ENCODE measurements at regions not wholly inside any gene's neighbourhood (a gene's known extent, or its start where the extent isn't known, plus 50 kb on each side); places are given as distances from the start of the nearest gene placed in this dataset.

DNA sequence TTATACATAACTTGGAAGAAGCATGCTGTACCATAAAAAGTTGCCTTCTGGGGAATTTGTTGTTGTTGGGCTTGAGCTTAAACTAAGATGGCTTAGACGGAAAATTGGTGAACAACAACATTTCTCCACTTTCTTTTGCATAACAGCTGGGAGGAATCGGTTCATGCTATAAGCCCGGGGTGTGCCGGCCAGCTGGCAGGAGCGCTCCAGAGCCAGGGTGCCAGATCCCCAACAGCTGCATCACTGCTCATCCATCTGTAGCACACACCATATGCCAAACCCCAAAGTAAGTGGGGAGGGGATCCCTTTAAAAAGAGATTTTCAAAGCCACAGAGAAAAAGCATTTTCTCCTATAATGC, 419.5 kb upstream of the ARGLU1 start:
- no peak for DNase-seq

DNA sequence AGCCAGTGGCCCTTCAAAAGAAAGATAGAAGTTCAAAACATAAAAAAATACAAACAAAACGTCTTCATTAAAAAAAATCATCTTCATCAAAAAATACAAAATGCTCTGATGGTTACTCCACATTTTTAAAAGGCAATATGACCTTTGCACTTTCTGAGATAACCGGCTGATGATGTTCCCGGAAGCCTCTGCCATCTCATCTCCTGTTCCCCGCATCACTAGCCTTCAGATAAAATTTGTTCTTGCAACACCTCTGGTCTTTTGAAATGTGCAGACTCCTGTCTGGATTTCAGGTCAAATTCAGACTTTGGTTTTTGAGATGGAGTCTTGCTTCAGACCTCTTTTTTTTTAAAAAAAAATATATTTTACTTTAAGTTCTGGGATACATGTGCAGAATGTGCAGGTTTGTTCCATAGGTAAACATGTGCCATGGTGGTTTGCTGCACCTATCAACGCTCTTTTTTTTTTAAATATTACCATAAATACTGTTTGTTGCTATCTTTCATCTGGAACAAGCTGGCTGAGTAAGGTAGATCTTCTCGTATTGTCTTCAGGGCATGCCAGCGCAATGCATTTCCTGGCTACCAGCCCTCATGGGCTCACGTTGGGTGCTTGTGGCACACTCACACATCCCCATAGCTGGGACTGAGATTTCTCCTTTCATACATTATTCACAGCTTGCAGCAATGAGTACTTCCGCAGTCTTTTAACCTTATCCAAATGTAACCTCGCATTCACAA, 418.9 kb upstream of the ARGLU1 start:
- DNase-seq = no peak

DNA sequence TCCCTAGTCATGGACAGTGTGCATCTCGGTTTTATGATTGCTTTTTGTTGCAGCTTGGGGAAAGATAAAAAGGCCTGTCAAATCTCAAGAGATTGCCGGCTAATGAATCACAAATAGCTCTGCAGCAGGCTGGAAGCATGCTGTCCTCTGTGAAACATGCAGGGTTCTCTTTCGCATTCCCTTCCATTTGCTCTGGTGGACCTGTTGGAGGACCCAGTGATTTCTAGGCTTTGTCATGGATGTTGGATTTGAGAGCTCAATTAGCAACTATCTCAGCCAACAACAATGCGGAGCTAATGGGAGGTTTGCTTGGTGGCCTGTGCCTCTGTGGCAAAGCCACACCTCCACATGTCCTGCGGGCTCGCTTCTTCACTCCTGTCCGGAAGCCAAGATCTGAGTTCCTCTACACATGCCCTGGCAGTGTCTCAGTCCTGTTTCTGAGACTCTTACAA, 418.1 kb upstream of the ARGLU1 start:
- DNase-seq = no peak

DNA sequence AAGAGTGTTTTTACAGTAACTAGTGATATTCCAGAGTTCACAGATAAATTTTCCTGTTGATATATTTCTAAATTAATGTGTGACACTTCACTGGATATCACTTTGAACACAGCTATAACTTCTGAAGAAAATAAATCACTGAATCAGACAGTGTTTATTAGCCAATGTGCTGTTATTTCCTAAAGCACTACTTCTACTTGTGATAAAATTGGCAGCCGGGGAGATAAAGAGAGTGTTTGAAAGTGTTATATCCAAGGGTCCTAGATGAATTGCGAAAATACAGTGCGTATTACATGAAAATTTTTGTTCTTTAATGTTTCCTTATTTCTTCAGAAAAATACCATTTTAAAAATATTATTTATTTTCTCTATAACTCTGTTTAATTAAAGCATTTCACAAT, 417.5 kb upstream of the ARGLU1 start:
- DNase-seq = no peak

DNA sequence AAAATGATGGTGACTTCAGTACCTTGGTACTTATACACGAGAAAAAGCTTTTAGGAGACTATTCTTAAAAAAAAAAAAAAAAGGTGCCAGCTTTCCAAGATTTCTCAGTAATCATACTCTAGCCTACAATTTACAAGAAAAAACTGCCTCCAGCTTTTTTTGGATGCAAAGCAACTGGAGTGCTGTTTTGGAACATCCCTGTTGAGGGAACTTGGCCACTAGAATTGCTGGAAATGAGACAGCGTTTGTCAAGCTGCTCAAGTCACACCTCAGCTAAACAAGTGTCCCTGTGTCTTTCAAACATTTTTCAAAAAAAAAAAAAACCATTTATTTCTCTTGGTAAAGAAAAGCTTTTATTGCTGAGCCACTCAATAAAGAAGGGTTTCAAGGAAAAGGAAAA, 413.1 kb upstream of the ARGLU1 start:
- DNase-seq = no peak

DNA sequence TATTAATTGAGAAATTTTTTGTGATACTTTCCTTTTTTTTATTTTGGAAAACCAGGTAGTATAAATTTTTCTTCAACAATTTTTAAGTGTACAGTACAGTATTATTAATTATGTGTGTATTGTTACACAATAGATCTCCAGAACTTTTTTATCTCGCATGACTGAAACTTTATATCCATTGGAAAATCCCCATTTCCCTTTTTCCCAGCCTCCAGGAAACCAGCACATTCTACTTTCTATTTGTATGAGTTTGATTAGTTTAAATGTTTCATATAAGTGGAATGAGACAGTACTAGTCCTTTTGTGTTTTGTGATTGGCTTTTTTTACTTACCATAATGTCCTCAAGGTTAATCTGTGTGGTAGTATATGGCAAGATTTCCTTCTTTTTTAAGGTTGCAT, 399.5 kb upstream of the ARGLU1 start:
- DNase-seq = no peak

DNA sequence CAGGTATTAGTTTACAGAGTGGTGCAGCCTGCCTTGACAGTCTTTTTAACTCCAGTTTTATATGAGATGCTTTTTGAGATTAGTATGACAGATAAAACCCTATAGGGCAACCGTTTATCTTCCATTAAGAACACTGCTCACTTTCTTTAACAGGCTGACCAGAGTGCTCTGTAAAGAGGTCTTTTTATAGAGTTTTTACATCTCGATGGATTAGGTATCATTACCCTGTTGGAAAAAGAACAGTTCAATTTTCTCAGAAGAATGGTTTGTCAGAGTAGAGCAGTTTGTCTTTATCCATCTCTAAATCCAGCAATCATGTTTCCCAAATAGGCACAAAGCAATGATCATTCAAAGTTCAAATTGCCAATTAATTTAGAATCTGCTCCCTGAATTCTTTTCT, 395.2 kb upstream of the ARGLU1 start:
- no peak for DNase-seq

DNA sequence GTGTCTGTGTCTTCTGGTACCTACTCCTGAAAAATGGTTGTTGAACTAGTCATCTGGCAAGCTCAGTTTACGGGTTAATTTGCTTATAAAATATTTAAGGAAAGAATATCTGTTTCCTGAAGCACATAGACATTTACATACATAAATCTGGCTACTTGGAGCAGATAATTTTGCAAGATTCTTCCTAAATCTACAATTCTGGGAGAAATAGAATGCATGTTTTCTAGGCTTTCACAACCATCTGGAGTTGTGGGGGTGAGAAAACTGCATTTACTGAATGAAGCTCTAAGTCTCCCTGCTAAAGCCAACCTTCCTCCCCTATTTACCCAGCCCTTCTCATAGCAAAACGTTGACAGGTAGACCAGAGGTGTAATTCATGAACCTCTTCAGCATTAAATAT, 393.7 kb upstream of the ARGLU1 start:
- DNase-seq = no peak

DNA sequence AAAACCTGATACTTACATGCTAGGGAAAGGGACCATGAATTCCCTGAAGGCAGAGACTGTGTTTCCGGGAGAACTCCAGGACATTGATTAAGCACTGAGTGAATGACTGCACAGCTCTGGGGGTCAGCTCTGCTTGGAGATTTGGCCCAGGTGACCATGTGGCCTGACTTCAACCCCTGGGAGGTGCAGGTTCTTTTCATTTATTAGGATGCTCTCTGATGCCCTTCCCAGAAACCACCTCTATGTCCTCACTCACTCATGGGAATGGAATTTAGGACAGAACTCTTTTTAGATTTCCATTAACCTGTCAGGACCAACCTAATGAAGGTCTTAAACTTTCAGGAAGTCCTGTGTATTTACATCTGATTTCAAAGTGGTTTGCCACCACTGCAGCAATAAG, 393.3 kb upstream of the ARGLU1 start:
- DNase-seq = no peak

DNA sequence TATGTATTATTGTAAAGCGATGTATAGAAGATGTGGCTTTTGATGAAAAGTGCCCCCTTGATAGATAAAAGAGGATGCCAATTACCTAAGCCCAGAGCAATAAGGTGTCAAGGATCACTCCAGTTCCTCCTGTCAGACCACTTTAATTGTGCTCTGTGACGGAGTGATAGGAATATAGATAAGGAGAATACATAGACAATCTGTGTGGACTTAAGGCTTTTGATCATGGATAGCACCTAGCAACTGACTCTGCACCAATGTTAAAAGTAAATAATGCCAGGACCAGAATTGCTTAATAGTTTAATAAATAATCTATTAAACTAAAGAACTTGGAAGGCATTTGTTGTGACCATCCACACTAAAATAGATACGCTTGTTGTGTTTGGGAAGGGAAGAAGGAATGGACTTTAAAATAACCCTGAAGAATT, 390.7 kb upstream of the ARGLU1 start:
- no peak for DNase-seq

DNA sequence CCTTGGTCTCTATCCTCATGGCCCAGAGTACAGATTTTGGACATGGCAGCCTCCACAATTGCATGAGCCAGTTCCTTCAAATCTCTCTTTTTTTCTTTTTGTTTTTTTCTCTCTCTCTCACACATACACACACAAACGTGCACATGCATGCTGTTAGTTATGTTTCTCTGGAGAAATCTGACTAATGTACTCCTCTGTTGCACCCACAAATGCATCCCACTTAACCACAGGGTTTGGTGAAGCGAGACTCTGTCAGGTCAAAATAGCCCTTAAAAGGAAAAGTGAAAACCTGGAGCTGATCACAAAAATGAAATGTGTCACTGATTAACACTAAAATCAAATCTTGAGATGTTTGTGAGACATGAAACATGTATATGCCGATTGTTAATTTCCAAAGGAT, 374.6 kb upstream of the ARGLU1 start:
- DNase-seq = no peak

DNA sequence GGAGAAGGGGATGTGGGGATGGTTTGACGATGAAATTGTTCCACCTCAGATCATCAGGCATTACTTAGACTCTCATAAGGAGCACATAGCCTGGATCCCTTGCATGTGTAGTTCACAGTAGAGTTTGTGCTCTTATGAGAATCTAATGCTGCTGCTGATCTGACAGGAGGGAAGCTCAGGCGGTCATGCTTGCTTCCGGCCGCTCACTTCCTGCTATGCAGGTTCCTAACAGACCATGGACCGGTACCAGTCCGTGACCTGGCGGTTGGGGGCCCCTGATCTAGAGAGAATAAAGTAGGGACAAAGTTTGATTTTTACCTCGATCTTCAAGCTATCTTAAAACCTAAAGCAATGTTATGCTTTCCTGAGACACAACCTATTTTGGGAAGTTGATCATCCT, 373.8 kb upstream of the ARGLU1 start:
- no peak for DNase-seq

DNA sequence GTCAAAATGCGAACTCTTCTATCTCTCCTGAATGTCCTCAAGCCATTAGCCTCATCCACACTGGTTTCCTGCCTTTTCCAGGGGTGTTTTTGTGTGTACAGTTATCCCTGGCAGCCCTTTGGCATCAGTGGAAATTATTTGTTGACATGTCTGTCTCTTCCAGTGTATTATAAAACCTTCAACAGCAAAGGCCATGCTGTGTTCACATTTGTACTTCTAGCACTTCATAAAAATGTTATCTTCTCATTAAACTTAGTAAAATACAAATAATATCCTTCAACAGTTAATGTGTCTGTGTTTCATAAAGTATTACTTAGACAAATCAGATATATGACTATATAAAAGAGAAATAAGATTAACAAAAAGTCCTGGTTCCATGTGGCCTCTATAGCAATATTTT, 359.5 kb upstream of the ARGLU1 start:
- DNase-seq = no peak

DNA sequence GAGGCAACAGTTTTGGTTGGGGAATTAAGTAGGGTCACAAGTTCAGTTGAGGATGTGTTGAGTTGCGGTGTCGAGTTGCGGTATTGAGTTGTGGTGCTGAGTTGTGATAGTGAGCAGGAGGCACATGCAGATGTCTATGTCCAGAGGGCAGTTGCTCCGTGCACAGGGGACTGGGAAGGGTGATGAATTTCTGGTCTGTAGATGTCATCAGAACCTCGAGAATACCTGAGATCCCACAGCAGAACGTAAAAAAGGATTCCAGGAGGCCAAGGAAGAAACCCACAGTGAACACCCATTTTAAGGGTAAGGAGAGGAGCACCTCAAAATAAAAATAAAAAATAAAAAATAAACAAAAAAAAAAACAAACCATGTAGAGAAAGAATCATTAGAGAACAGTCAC, 354.4 kb upstream of the ARGLU1 start:
- no peak for DNase-seq

DNA sequence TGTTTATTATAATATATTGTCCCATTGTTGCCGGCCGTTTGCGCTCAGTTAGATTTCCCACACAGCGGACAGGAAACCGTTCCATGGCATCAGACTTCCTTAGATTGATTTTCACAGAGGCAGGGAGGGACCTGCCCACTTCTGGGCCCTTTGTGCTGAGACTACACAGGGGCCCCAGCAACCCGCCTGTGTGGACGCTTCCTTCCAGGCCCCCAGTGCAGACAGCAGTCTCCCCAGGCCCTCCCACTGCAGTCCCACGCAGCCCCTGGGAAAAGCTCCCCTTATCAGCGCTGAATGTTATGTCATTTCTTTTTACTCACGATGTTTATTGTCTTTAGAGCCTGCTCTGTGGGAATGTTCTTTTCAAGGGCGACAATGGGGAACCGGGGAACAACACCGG, 351.7 kb upstream of the ARGLU1 start:
- DNase-seq = no peak

DNA sequence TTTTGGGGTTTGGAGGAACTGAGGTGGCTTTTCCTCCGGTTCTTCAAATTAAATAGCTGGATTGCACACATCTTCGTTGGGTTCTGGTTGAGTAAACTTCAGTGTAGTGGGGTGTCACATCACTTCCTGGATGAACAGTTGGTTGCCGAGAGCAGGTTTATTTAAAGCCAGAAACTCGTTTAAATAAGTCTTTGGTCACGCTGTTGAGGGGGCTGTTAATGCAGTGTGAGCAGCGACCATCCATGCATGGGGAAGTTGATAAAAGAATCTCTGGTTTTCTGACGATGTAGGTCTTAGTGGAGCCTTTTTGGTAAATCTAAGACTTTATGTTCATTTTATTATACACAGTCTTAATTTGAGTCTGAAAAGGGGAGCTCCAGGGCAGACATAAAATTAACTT, 351.2 kb upstream of the ARGLU1 start:
- DNase-seq = no peak

DNA sequence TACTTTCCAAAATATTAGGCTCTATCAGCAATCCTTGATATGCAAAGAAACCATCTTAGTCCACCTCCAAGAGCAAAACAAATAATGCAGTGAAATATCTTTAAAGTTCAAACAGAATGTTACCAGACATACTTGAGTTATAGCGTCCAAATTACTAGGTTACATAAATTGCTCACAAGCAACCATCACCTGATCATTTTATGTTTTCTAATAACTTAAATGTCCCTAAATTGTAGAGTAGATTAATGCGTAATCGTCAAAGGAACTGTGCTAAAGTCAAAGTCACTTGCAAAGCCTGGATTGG, 350.6 kb upstream of the ARGLU1 start:
- DNase-seq = no peak

DNA sequence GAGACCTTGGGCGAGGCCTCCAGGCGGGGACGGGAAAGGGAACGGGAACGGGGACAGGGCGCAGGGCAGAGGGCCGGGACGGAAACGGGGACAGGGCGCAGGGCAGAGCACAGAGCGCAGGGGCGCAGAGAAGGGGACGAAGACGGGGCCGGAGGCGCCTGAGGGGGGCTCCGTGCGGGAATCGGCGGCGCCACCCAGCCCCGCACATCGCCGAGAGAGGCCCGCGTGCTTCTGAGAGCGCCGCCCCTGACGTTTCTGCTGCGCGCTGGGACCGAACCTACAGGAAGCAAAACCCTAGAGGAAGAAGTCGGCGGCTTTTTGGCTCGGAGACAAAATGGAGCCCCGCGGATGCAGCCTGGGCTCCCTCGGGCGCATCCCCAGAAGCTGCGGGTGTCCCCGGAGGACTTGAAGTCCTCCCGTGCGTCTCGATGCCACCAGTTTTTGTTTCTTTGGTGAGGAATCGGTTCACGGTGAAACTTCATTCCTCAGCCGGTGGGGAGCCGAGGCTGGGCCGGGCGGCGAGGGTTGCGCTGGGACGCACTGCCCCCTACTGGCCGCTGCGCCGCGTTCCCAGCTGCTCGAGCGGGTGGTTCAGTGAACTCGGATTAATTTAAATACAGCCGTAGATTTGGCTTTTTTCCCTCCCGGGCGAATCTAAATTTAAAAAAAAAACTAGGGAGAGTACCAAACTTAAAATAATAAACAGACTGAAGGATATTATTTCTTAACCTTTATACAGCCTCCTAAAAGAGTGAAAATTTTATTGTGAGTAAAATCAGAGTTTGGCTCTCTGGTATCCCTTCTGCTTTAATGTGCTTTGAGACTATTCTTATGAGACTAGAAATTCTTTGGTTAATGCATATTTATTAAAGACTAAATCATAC, 350.0 kb upstream of the ARGLU1 start:
- DNase-seq = peak; percentile 50

DNA sequence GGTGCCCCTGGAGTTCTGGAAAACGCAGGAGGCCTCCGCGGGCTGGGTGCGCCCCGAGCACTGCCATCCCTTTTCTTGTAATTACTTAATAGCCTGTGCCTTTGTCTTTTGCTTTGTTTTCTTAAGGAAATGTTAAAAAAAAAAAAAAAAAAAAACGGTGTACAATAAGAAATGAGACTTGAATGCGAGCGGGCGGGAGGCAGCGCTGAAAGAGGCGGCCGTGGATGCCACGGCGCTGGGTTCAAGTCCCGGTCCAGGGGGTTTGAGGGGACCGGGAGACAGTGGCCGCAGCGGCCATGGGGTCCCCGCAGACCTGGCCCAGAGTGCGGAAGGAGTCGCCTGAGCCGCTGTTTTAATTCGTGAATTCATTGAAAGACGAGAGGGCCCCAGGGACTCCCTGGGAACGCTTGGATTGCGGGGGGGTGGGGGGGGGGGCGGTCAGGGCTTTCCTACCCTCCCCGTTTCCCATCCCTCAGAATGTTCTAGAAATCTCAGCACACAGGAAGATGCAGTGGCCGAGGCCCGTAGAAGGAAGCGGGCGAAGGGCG, 349.2 kb upstream of the ARGLU1 start:
- no peak for DNase-seq

DNA sequence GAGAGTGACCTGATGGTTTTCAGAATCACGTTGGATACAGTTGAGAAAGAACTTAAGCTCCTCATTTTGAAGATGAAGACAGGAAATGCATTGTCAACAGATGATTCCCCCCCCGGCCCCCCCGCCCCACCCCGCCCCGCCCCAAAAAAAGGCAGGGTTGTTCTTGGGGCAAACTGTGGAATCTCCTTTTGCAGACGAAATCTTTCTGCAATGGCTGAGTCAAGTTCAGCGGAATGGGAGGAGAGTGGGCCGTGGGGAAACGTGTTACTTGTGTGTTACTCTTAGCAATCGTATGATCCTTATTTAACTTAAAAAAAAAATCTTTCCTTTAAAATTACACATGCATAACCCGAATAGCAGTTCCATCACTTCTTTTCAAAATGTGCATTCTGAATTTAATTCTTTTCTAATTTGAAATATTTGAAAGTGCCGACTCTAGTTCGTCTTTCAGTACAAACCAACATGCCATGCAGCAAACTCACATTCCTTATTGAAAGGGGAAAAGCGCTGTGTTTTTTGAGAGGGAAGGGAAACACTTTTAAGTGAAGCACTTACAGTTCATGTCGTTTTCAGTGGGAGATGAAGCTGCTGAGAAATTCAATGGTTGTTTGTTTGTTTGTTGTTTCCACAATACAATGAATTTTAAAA, 348.5 kb upstream of the ARGLU1 start:
- DNase-seq = no peak

DNA sequence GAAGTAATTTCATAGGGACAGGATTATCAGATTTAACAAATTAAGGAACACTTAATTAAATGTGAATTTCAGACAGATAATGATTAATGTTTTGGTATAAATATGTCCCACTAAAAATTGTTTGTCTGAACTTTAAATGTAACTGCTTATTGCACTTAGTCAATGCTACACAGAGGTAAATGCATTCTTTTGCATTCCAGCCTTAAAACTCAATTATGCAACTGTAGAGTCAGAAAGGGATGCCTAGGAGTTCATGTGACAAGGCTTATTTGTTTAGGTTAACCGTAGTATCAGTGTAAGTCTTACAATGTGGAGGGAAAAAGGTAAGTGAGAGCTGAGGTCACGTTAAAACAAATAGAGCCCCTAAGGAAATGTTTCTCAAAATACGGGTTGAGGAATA, 347.2 kb upstream of the ARGLU1 start:
- DNase-seq = no peak

DNA sequence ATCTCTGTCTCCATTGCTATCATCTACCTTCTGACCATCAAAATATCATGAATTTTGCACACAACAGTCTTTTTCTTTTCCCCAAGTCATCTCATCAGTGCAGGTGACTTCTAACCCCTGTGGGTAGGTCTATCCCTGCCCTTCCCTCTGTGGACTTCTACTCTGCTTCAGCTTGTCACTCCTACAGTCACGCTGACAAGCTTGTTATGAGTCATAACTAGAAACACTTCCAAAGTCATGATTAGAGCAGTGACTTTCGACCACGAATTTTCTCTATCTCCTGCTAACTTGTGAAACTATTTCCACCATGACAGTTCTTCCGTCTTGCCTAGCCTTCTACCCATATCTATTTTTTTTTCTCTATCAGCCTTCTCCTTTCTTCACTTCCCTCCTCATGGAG, 343.7 kb upstream of the ARGLU1 start:
- no peak for DNase-seq

DNA sequence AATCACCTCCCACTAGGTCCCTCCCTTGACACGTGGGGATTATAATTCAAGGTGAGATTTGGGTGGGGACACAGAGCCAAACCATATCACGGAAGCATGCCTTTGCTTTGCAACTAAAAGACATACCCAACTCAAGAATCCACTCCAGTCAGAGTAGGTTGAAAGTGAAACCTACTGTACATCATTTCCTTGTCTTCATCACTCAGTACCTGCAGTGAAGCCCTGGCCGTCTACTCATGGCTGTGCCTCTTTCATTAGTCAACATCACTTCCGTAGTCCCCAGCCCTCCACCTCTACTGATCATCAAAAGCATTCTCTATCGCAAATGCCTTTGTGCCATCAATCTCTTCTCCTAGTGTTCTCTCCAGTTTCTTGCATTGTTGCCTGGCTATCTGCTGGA, 343.1 kb upstream of the ARGLU1 start:
- no peak for DNase-seq

DNA sequence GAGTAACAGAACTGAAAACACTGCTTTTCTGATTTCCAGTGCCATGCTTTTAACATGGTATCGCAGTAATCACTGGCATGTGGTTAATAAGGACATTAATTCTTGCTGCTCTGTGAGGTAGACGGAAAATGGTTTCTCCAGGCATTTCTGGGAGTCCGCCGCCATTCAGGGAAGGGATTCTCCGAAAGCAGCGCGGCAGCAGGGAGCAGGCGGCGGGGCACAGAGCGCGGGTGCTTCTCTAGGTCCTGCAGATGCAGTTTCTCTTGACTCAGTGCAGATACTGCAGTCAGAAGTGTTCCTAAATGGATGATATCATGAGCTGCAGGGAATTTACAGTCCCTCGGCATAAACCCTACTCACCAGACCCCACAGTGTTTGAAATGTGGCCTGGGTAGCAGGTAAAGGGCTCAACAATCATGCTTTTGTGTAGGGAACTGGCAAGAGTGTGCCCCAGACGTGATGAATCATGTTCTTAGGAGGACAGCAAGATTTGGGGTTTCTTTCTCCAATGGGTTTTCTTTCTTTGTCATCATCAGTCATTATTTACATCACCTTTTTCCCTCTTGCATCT, 338.6 kb upstream of the ARGLU1 start:
- no peak for DNase-seq
